B cell (primary cell): ENCODE measurements at regions not wholly inside any gene's neighbourhood (a gene's known extent, or its start where the extent isn't known, plus 50 kb on each side); places are given as distances from the start of the nearest gene placed in this dataset.

ENCODE experiments used
- ATAC-seq: fragments of 200-7000 bp; cut with Tn5 transposase; one replicate; pipeline ENCODE4 v1.10.0; 2021; ENCODE audit warnings: low read depth, mild to moderate bottlenecking, moderate number of reproducible peaks, moderate library complexity
- CTCF ChIA-PET: fragments of 350-600 bp; sonication (Branson Sonifier 250); formaldehyde crosslinking; loops from one replicate; lab custom pipeline; 2021; ENCODE audit warnings: antibody characterized with exemption, inconsistent platforms; lab: Charles Lee
- POLR2A ChIA-PET: fragments of 350-600 bp; sonication (Branson Sonifier 250); formaldehyde crosslinking; loops from one replicate; lab custom pipeline; 2021; ENCODE audit warnings: antibody characterized with exemption; lab: Charles Lee
- DNase-seq: peaks from one replicate; pipeline ENCODE4 v3.0.0; 2013
- H2AFZ ChIP-seq: 2 replicates; pipeline ENCODE4 v1.6.1; 2012; ENCODE audit warnings: mild to moderate bottlenecking, low read depth, low read length; ENCODE audit not compliant: insufficient read depth, poor library complexity, severe bottlenecking
- H3K27ac ChIP-seq, 2 donors: 1 replicate in 1 of 2; 2 replicates in 1 of 2; pipeline ENCODE4 v1.5.1; 2012 to 2013; ENCODE audit warnings: low read length in 2 of 2, mild to moderate bottlenecking in 2 of 2, moderate library complexity in 1 of 2
- H3K27me3 ChIP-seq, 4 experiments: fragments of 200-600 bp in 1 of 4; sonication (generic) in 1 of 4; replicated peaks in 1 of 4; 1 replicate in 2 of 4; 2 replicates in 2 of 4; pipeline versions ENCODE4 v1.6.1 to v1.7.0; 2013 to 2016; ENCODE audit warnings: low read length in 3 of 4, mild to moderate bottlenecking in 2 of 4, mixed read lengths in 1 of 4, moderate library complexity in 1 of 4; ENCODE audit not compliant: insufficient read depth in 4 of 4, control insufficient read depth in 3 of 4; ENCODE audit errors: control extremely low read depth in 1 of 4
- H3K36me3 ChIP-seq, 2 experiments: replicated peaks in 1 of 2; 1 replicate in 1 of 2; 2 replicates in 1 of 2; pipeline versions ENCODE4 v1.6.1 to v1.7.1; 2013; ENCODE audit warnings: low read length in 1 of 2; ENCODE audit not compliant: insufficient read depth in 2 of 2, control insufficient read depth in 1 of 2; ENCODE audit errors: control extremely low read depth in 1 of 2, extremely low read depth in 1 of 2
- H3K4me1 ChIP-seq, 2 donors: fragments of 200-600 bp in 1 of 2; sonication (generic) in 1 of 2; 1 replicate in 1 of 2; 2 replicates in 1 of 2; pipeline versions ENCODE4 v1.5.1 to v1.6.1; 2013 to 2017; ENCODE audit warnings: low read length in 2 of 2; ENCODE audit not compliant: control insufficient read depth in 2 of 2, insufficient read depth in 2 of 2
- H3K4me2 ChIP-seq: replicated peaks from 2 replicates; pipeline ENCODE3; 2012; ENCODE audit warnings: mild to moderate bottlenecking, low read depth, low read length; ENCODE audit not compliant: poor library complexity, severe bottlenecking
- H3K4me3 ChIP-seq, 5 experiments: fragments of 200-600 bp in 1 of 5; sonication (generic) in 1 of 5; 1 replicate in 3 of 5; 2 replicates in 2 of 5; pipeline versions ENCODE4 v1.5.1 to v1.7.0; 2011 to 2016; ENCODE audit warnings: low read length in 4 of 5, mild to moderate bottlenecking in 4 of 5, low read depth in 2 of 5, control low read depth in 1 of 5, moderate library complexity in 1 of 5; ENCODE audit not compliant: insufficient read depth in 1 of 5; ENCODE audit errors: control extremely low read depth in 1 of 5, extremely low read depth in 1 of 5
- H3K79me2 ChIP-seq: fragments of 200-600 bp; sonication (generic); one replicate; pipeline ENCODE4 v1.6.0; 2016; ENCODE audit warnings: low read length; ENCODE audit not compliant: control insufficient read depth, insufficient read depth
- H3K9ac ChIP-seq: fragments of 200-600 bp; sonication (generic); 2 replicates; pipeline ENCODE4 v1.6.1; 2017; ENCODE audit warnings: mild to moderate bottlenecking, low read length, moderate library complexity
- H3K9me3 ChIP-seq, 3 donors: one replicate each; pipeline versions ENCODE4 v1.6.1 to v1.7.1; 2013; ENCODE audit warnings: low read length in 2 of 3; ENCODE audit not compliant: control insufficient read depth in 2 of 3, insufficient read depth in 1 of 3; ENCODE audit errors: control extremely low read depth in 1 of 3
- H4K20me1 ChIP-seq: 2 replicates; pipeline ENCODE4 v1.6.0; 2012; ENCODE audit warnings: mild to moderate bottlenecking, low read length; ENCODE audit not compliant: insufficient read depth, control insufficient read depth, poor library complexity, severe bottlenecking
- H3K27ac Mint-ChIP-seq: one replicate; pipeline ENCODE4 v1.8.0; 2021; ENCODE audit warnings: mixed read lengths
- H3K27me3 Mint-ChIP-seq: one replicate; pipeline ENCODE4 v1.8.0; 2021; ENCODE audit warnings: mixed read lengths
- H3K4me1 Mint-ChIP-seq: one replicate; pipeline ENCODE4 v1.8.0; 2021; ENCODE audit warnings: mixed read lengths
- H3K4me3 Mint-ChIP-seq: one replicate; pipeline ENCODE4 v1.8.0; 2021; ENCODE audit warnings: mixed read lengths
- H3K9me3 Mint-ChIP-seq: one replicate; pipeline ENCODE4 v1.8.0; 2022; ENCODE audit warnings: mixed read lengths; ENCODE audit not compliant: insufficient read depth
- EZH2 ChIP-seq: IDR thresholded peaks from 2 replicates; pipeline ENCODE4 v1.6.1; 2012; ENCODE audit warnings: borderline replicate concordance, low read depth, mild to moderate bottlenecking, moderate library complexity, low read length; ENCODE audit not compliant: insufficient read depth, poor library complexity, severe bottlenecking
- WGBS: methylation state at CpG from one replicate; pipeline ENCODE4 v1.1.5; 2013; ENCODE audit warnings: missing lambda C conversion rate; ENCODE audit not compliant: insufficient coverage; 5-methylcytosine and 5-hydroxymethylcytosine counted together
- intact Hi-C: fragments of 100-400 bp; cut with micrococcal nuclease; formaldehyde crosslinking; loops from one replicate; pipeline ENCODE4 v1.10.0; 2022
- TF ChIP-seq, protein P1 (sequence below): fragments of 200-600 bp; IDR thresholded peaks from one replicate; pipeline ENCODE4 v1.8.0; 2022; ENCODE audit warnings: antibody characterized with exemption, mild to moderate bottlenecking

DNA sequence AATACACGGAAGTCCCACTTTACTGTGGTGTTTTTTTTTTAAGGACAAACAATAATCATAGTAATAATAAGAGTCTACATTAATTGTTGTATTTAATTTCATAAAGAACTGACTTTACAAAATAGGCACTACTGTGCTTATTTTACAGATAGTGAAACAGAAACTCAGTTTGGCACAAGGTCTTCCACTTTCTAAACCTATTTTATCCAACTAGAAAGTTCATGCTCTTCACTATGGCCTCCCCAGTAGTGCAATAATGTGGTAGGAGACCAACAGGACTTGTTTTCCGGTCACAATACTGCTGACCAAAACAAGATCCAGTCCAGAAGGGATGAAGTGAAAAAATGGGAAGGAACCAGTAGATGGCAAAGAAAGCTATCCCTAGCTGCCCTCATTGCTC is 531.6 kb downstream of the CAAP1 start:
- CTCF ChIA-PET, result no interaction called here
- Histone ChIP-seq H3K79me2 (no peaks in the 10 kb centered on the region), H3K27me3 (no peaks in the 10 kb centered on the region), H3K36me3 (no peaks in the 10 kb centered on the region), H3K9me3 (peaks cover 0 to 3% (median 0%) of the 10 kb centered on the region in 3 donors), H3K4me2 (no peak overlapping the region), H4K20me1 (no peaks in the 10 kb centered on the region), H3K9ac (no peak overlapping the region), H3K4me3 (no peak overlapping the region), H2AFZ (no peak overlapping the region), H3K4me1 (no peaks in the 10 kb centered on the region), H3K27ac (no peak overlapping the region)
- Mint-ChIP-seq H3K27ac (no peak overlapping the region), H3K4me1 (no peaks in the 10 kb centered on the region), H3K9me3 (peaks cover 2% of the 10 kb centered on the region), H3K4me3 (no peak overlapping the region), H3K27me3 (no peaks in the 10 kb centered on the region)
- TF ChIP-seq, protein P1, sequence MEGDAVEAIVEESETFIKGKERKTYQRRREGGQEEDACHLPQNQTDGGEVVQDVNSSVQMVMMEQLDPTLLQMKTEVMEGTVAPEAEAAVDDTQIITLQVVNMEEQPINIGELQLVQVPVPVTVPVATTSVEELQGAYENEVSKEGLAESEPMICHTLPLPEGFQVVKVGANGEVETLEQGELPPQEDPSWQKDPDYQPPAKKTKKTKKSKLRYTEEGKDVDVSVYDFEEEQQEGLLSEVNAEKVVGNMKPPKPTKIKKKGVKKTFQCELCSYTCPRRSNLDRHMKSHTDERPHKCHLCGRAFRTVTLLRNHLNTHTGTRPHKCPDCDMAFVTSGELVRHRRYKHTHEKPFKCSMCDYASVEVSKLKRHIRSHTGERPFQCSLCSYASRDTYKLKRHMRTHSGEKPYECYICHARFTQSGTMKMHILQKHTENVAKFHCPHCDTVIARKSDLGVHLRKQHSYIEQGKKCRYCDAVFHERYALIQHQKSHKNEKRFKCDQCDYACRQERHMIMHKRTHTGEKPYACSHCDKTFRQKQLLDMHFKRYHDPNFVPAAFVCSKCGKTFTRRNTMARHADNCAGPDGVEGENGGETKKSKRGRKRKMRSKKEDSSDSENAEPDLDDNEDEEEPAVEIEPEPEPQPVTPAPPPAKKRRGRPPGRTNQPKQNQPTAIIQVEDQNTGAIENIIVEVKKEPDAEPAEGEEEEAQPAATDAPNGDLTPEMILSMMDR, result no peak
- no peak for TF ChIP-seq EZH2
- DNase-seq, result no peak
- no peak for ATAC-seq
- intact Hi-C loops, result no loop called here
- no CpG with 5 or more reads among the region's 2 CpGs for WGBS
- POLR2A ChIA-PET, result no interaction called here

DNA sequence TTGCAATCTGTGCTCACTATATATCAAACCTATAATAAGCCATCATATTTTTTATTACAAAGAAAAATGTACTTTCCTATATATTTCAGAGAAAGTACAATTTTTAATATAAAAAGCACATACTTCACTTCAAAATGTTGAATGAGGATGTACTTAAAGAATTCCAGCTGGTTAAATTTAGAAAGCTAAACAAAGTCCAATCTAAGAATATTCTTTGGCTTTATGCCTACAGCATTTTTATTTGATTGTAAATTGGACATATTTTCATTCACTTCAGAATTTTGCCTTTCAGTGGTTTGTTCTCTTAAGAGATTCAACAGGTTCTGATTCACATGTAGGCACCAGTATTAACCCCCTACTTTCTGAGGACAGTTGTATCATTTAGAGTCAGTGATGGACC is 533.8 kb downstream of the CAAP1 start:
- peaks cover 0 to 3% (median 0%) of the 10 kb centered on the region in 3 donors for H3K9me3 ChIP-seq
- POLR2A ChIA-PET, result no interaction called here
- H3K4me1 ChIP-seq, result no peaks in the 10 kb centered on the region
- no peak overlapping the region for H2AFZ ChIP-seq
- peaks cover 2% of the 10 kb centered on the region for H3K9me3 Mint-ChIP-seq
- no peak for ATAC-seq
- no peaks in the 10 kb centered on the region for H3K36me3 ChIP-seq
- no peak for DNase-seq
- no peak overlapping the region for H3K27ac Mint-ChIP-seq
- no peak overlapping the region for H3K4me3 ChIP-seq
- no peak overlapping the region for H3K9ac ChIP-seq
- H3K27me3 Mint-ChIP-seq, result no peaks in the 10 kb centered on the region
- H3K79me2 ChIP-seq, result no peaks in the 10 kb centered on the region
- H3K27ac ChIP-seq, result no peak overlapping the region
- CTCF ChIA-PET, result no interaction called here
- no peaks in the 10 kb centered on the region for H3K4me1 Mint-ChIP-seq
- intact Hi-C loops, result no loop called here
- H3K4me2 ChIP-seq, result no peak overlapping the region
- no peaks in the 10 kb centered on the region for H3K27me3 ChIP-seq
- H4K20me1 ChIP-seq, result no peaks in the 10 kb centered on the region
- no peak for TF ChIP-seq EZH2
- TF ChIP-seq, protein P1, result no peak
- H3K4me3 Mint-ChIP-seq, result no peak overlapping the region
